ENCODE measurements at regions not wholly inside any gene's neighbourhood (a gene's known extent, or its start where the extent isn't known, plus 50 kb on each side); places are given as distances from the start of the nearest gene placed in this dataset.

- Histone ChIP-seq H3K4me3 (ENCODE audit: low read depth, low read length, poor library complexity, severe bottlenecking) (no peak overlapping the region), H3K36me3 (ENCODE audit: insufficient read depth, low read length) (no peaks in the 10 kb centered on the region)
- TF ChIP-seq, protein P1, sequence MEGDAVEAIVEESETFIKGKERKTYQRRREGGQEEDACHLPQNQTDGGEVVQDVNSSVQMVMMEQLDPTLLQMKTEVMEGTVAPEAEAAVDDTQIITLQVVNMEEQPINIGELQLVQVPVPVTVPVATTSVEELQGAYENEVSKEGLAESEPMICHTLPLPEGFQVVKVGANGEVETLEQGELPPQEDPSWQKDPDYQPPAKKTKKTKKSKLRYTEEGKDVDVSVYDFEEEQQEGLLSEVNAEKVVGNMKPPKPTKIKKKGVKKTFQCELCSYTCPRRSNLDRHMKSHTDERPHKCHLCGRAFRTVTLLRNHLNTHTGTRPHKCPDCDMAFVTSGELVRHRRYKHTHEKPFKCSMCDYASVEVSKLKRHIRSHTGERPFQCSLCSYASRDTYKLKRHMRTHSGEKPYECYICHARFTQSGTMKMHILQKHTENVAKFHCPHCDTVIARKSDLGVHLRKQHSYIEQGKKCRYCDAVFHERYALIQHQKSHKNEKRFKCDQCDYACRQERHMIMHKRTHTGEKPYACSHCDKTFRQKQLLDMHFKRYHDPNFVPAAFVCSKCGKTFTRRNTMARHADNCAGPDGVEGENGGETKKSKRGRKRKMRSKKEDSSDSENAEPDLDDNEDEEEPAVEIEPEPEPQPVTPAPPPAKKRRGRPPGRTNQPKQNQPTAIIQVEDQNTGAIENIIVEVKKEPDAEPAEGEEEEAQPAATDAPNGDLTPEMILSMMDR (IDR thresholded peaks at IDR 0.05; ENCODE audit: low read length), result no peak
- TF ChIP-seq EZH2 (IDR thresholded peaks at IDR 0.05; ENCODE audit: borderline replicate concordance, low read length), result no peak
These were observed 171.2 kb upstream of the PPP2R2B start for GRCh38 chr5:147049764-147050163.

GRCh38 chr5:147050172-147050571, 171.6 kb upstream of the PPP2R2B start:
- no peak overlapping the region for H3K4me3 ChIP-seq (ENCODE audit: low read depth, low read length, poor library complexity, severe bottlenecking)
- H3K36me3 ChIP-seq (ENCODE audit: insufficient read depth, low read length), result no peaks in the 10 kb centered on the region
- H4K20me1 ChIP-seq (ENCODE audit: insufficient read depth, low read length), result no peaks in the 10 kb centered on the region
- H3K9ac ChIP-seq (ENCODE audit: low read length), result no peak overlapping the region
- H3K27ac ChIP-seq (ENCODE audit: low read depth, low read length, poor library complexity, severe bottlenecking), result no peak overlapping the region
- no peak overlapping the region for H2AFZ ChIP-seq (ENCODE audit: low read length)
- H3F3A ChIP-seq (ENCODE audit: insufficient read depth, low read length), result no peaks in the 10 kb centered on the region
- no peaks in the 10 kb centered on the region for H3K4me1 ChIP-seq (ENCODE audit: insufficient read depth, low read length, severe bottlenecking)
- H3K4me2 ChIP-seq (ENCODE audit: low read length), result no peak overlapping the region
- no peaks in the 10 kb centered on the region for H3K27me3 ChIP-seq (ENCODE audit: insufficient read depth, low read length)
- no peaks in the 10 kb centered on the region for H3K9me2 ChIP-seq (ENCODE audit: low read depth, low read length)
- H3K79me2 ChIP-seq (ENCODE audit: insufficient read depth, low read length), result no peaks in the 10 kb centered on the region
- H3K9me3 ChIP-seq (ENCODE audit: low read length), result no peaks in the 10 kb centered on the region
- TF ChIP-seq, protein P1 (IDR thresholded peaks at IDR 0.05; ENCODE audit: low read length), result no peak
- TF ChIP-seq EZH2 (IDR thresholded peaks at IDR 0.05; ENCODE audit: borderline replicate concordance, low read length), result no peak

More at GRCh38 chr5:147049764-147050163, 171.2 kb upstream of the PPP2R2B start:
- Histone ChIP-seq H4K20me1 (ENCODE audit: insufficient read depth, low read length) (no peaks in the 10 kb centered on the region), H3K79me2 (ENCODE audit: insufficient read depth, low read length) (no peaks in the 10 kb centered on the region), H3K9ac (ENCODE audit: low read length) (no peak overlapping the region), H3K9me3 (ENCODE audit: low read length) (no peaks in the 10 kb centered on the region), H3K9me2 (ENCODE audit: low read depth, low read length) (no peaks in the 10 kb centered on the region), H2AFZ (ENCODE audit: low read length) (no peak overlapping the region), H3K4me2 (ENCODE audit: low read length) (no peak overlapping the region), H3F3A (ENCODE audit: insufficient read depth, low read length) (no peaks in the 10 kb centered on the region), H3K4me1 (ENCODE audit: insufficient read depth, low read length, severe bottlenecking) (no peaks in the 10 kb centered on the region), H3K27ac (ENCODE audit: low read depth, low read length, poor library complexity, severe bottlenecking) (no peak overlapping the region), H3K27me3 (ENCODE audit: insufficient read depth, low read length) (no peaks in the 10 kb centered on the region)

GRCh38 chr5:147051193-147051592, 172.6 kb upstream of the PPP2R2B start:
- Histone ChIP-seq H3K79me2 (ENCODE audit: insufficient read depth, low read length) (no peaks in the 10 kb centered on the region), H4K20me1 (ENCODE audit: insufficient read depth, low read length) (no peaks in the 10 kb centered on the region), H3K36me3 (ENCODE audit: insufficient read depth, low read length) (no peaks in the 10 kb centered on the region), H3K4me3 (ENCODE audit: low read depth, low read length, poor library complexity, severe bottlenecking) (no peak overlapping the region), H3F3A (ENCODE audit: insufficient read depth, low read length) (no peaks in the 10 kb centered on the region), H3K27me3 (ENCODE audit: insufficient read depth, low read length) (no peaks in the 10 kb centered on the region), H3K9me3 (ENCODE audit: low read length) (no peaks in the 10 kb centered on the region), H3K4me1 (ENCODE audit: insufficient read depth, low read length, severe bottlenecking) (no peaks in the 10 kb centered on the region), H2AFZ (ENCODE audit: low read length) (no peak overlapping the region), H3K9me2 (ENCODE audit: low read depth, low read length) (no peaks in the 10 kb centered on the region), H3K4me2 (ENCODE audit: low read length) (no peak overlapping the region), H3K9ac (ENCODE audit: low read length) (no peak overlapping the region), H3K27ac (ENCODE audit: low read depth, low read length, poor library complexity, severe bottlenecking) (no peak overlapping the region)
- no peak for TF ChIP-seq EZH2 (IDR thresholded peaks at IDR 0.05; ENCODE audit: borderline replicate concordance, low read length)
- TF ChIP-seq, protein P1 (IDR thresholded peaks at IDR 0.05; ENCODE audit: low read length), result no peak

Data from OCI-LY1 (cell line).